ENCODE measurements at regions not wholly inside any gene's neighbourhood (a gene's known extent, or its start where the extent isn't known, plus 50 kb on each side); places are given as distances from the start of the nearest gene placed in this dataset.

- Mint-ChIP-seq H3K9me3 (peaks cover 0 to 3% (median 0%) of the 10 kb centered on the region in 7 donors), H3K27ac (no peak overlapping the region), H3K27me3 (ENCODE audit: low read depth in 3 of 3) (peaks cover 0 to 2% (median 0%) of the 10 kb centered on the region in 3 donors), H3K4me3 (no peak overlapping the region), H3K4me1 (no peaks in the 10 kb centered on the region), H3K36me3 (no peaks in the 10 kb centered on the region)
- Histone ChIP-seq H3K4me2 (replicated peaks; ENCODE audit: extremely low read depth, low read length, poor library complexity, severe bottlenecking) (no peak overlapping the region), H3K4me1 (ENCODE audit: control insufficient read depth in 1 of 2, insufficient read depth in 2 of 2, low read length in 2 of 2) (no peaks in the 10 kb centered on the region), H3K27me3 (ENCODE audit: control insufficient read depth in 2 of 2, insufficient read depth in 2 of 2, low read length in 2 of 2) (no peaks in the 10 kb centered on the region), H3K27ac (ENCODE audit: low read depth in 1 of 2, low read length in 2 of 2) (no peak overlapping the region), H3K9ac (ENCODE audit: insufficient read depth, low read length, poor library complexity, severe bottlenecking) (no peak overlapping the region), H2AFZ (ENCODE audit: insufficient read depth, low read depth, low read length, poor library complexity, severe bottlenecking) (no peak overlapping the region), H3K9me3 (replicated peaks in 1 of 2; ENCODE audit: control insufficient read depth in 1 of 2, insufficient read depth in 1 of 2, low read length in 2 of 2) (no peaks in the 10 kb centered on the region), H3K4me3 (replicated peaks in 1 of 3; ENCODE audit: low read depth in 2 of 3, low read length in 3 of 3) (no peak overlapping the region), H3K36me3 (replicated peaks in 1 of 2; ENCODE audit: control insufficient read depth in 1 of 2, insufficient read depth in 2 of 2, low read length in 2 of 2) (no peaks in the 10 kb centered on the region), H4K20me1 (ENCODE audit: insufficient read depth, low read length) (no peaks in the 10 kb centered on the region), H3K79me2 (ENCODE audit: insufficient read depth, low read length) (no peaks in the 10 kb centered on the region)
- DNase-seq: no peak
- intact Hi-C loops (cut with micrococcal nuclease): no loop called here
- no peak for TF ChIP-seq CTCF (IDR thresholded peaks at IDR 0.05)
Observed at GRCh38 chr6:123747515-123747914, 56.1 kb upstream of the NKAIN2 start.

GRCh38 chr6:123745895-123746294 lies 57.8 kb upstream of the NKAIN2 start:
- H3K4me3 ChIP-seq (replicated peaks in 1 of 3; ENCODE audit: low read depth in 2 of 3, low read length in 3 of 3): no peak overlapping the region
- no peak overlapping the region for H3K4me3 Mint-ChIP-seq
- H3K36me3 Mint-ChIP-seq: no peaks in the 10 kb centered on the region
- intact Hi-C loops (cut with micrococcal nuclease): no loop called here
- H3K4me1 ChIP-seq (ENCODE audit: control insufficient read depth in 1 of 2, insufficient read depth in 2 of 2, low read length in 2 of 2): no peaks in the 10 kb centered on the region
- no CpG with 5 or more reads among the region's 2 CpGs for WGBS (ENCODE audit: insufficient coverage)
- H3K4me1 Mint-ChIP-seq: no peaks in the 10 kb centered on the region
- DNase-seq: no peak
- peaks cover 0 to 3% (median 0%) of the 10 kb centered on the region in 7 donors for H3K9me3 Mint-ChIP-seq
- no peaks in the 10 kb centered on the region for H3K9me3 ChIP-seq (replicated peaks in 1 of 2; ENCODE audit: control insufficient read depth in 1 of 2, insufficient read depth in 1 of 2, low read length in 2 of 2)
- no peak overlapping the region for H3K27ac ChIP-seq (ENCODE audit: low read depth in 1 of 2, low read length in 2 of 2)
- no peak overlapping the region for H3K27ac Mint-ChIP-seq
- no peaks in the 10 kb centered on the region for H3K79me2 ChIP-seq (ENCODE audit: insufficient read depth, low read length)
- H3K36me3 ChIP-seq (replicated peaks in 1 of 2; ENCODE audit: control insufficient read depth in 1 of 2, insufficient read depth in 2 of 2, low read length in 2 of 2): no peaks in the 10 kb centered on the region
- H3K27me3 ChIP-seq (ENCODE audit: control insufficient read depth in 2 of 2, insufficient read depth in 2 of 2, low read length in 2 of 2): no peaks in the 10 kb centered on the region
- H3K9ac ChIP-seq (ENCODE audit: insufficient read depth, low read length, poor library complexity, severe bottlenecking): no peak overlapping the region
- H3K4me2 ChIP-seq (replicated peaks; ENCODE audit: extremely low read depth, low read length, poor library complexity, severe bottlenecking): no peak overlapping the region
- TF ChIP-seq CTCF (IDR thresholded peaks at IDR 0.05): no peak
- H3K27me3 Mint-ChIP-seq (ENCODE audit: low read depth in 3 of 3): no peaks in the 10 kb centered on the region
- H2AFZ ChIP-seq (ENCODE audit: insufficient read depth, low read depth, low read length, poor library complexity, severe bottlenecking): no peak overlapping the region
- no peaks in the 10 kb centered on the region for H4K20me1 ChIP-seq (ENCODE audit: insufficient read depth, low read length)

Data from CD14-positive monocyte (primary cell).